MM.1S (cell line): ENCODE measurements at regions not wholly inside any gene's neighbourhood (a gene's known extent, or its start where the extent isn't known, plus 50 kb on each side); places are given as distances from the start of the nearest gene placed in this dataset.

Experiments
- DNase-seq: peaks from one replicate; pipeline ENCODE4 v3.0.0-alpha.2; 2015
- H2AFZ ChIP-seq: fragments of 300-600 bp; sonication (generic); 2 replicates; pipeline ENCODE4 v1.6.0; 2016; ENCODE audit warnings: antibody characterized with exemption, low read length
- H3F3A ChIP-seq: fragments of 300-600 bp; sonication (generic); 2 replicates; pipeline ENCODE4 v1.6.1; 2016; ENCODE audit warnings: mild to moderate bottlenecking, antibody characterized with exemption, low read length, moderate library complexity, mixed read lengths; ENCODE audit not compliant: insufficient read depth
- H3K27ac ChIP-seq: fragments of 300-600 bp; sonication (generic); 2 replicates; pipeline ENCODE4 v1.5.1; 2016; ENCODE audit warnings: mild to moderate bottlenecking, low read length
- H3K27me3 ChIP-seq: fragments of 300-600 bp; sonication (generic); replicated peaks from 2 replicates; pipeline ENCODE4 v1.6.0; 2016; ENCODE audit warnings: low read length; ENCODE audit not compliant: insufficient read depth
- H3K36me3 ChIP-seq: fragments of 300-600 bp; sonication (generic); replicated peaks from 2 replicates; pipeline ENCODE4 v1.6.1; 2016; ENCODE audit warnings: mild to moderate bottlenecking, low read length, mixed read lengths; ENCODE audit not compliant: insufficient read depth
- H3K4me1 ChIP-seq: fragments of 300-600 bp; sonication (generic); 2 replicates; pipeline ENCODE4 v1.6.1; 2016; ENCODE audit warnings: low read length, mixed read lengths
- H3K4me2 ChIP-seq: fragments of 300-600 bp; sonication (generic); 2 replicates; pipeline ENCODE4 v1.6.0; 2016; ENCODE audit warnings: low read depth, low read length
- H3K4me3 ChIP-seq: fragments of 300-600 bp; sonication (generic); 2 replicates; pipeline ENCODE4 v1.5.1; 2016; ENCODE audit warnings: low read length, mixed read lengths
- H3K79me2 ChIP-seq: fragments of 300-600 bp; sonication (generic); 2 replicates; pipeline ENCODE4 v1.6.1; 2016; ENCODE audit warnings: mixed run types, low read length, mixed read lengths
- H3K9ac ChIP-seq: fragments of 300-600 bp; sonication (generic); 2 replicates; pipeline ENCODE4 v1.6.1; 2016; ENCODE audit warnings: low read length, mixed read lengths
- H3K9me2 ChIP-seq: fragments of 300-600 bp; sonication (generic); replicated peaks from 2 replicates; pipeline ENCODE4 v1.6.1; 2016; ENCODE audit warnings: mild to moderate bottlenecking, low read length, mixed read lengths; ENCODE audit not compliant: insufficient read depth
- H3K9me3 ChIP-seq: fragments of 300-600 bp; sonication (generic); replicated peaks from 2 replicates; pipeline ENCODE4 v1.6.1; 2016; ENCODE audit warnings: mild to moderate bottlenecking, low read length, mixed read lengths; ENCODE audit not compliant: insufficient read depth
- H4K20me1 ChIP-seq: fragments of 300-600 bp; sonication (generic); 2 replicates; pipeline ENCODE4 v1.6.1; 2016; ENCODE audit warnings: mild to moderate bottlenecking, low read length, moderate library complexity, mixed read lengths; ENCODE audit not compliant: insufficient read depth
- EZH2 ChIP-seq: fragments of 300-600 bp; sonication (generic); optimal IDR thresholded peaks from 2 replicates; pipeline ENCODE3; 2017; ENCODE audit warnings: low read depth, mild to moderate bottlenecking, antibody characterized with exemption, low read length, mixed read lengths
- EZH2phosphoT487 ChIP-seq: fragments of 300-600 bp; sonication (generic); IDR thresholded peaks from 2 replicates; pipeline ENCODE4 v1.6.1; 2018; ENCODE audit warnings: antibody characterized with exemption, low read length
- TF ChIP-seq, protein P1 (sequence below): fragments of 300-600 bp; sonication (generic); IDR thresholded peaks from 2 replicates; pipeline ENCODE4 v1.5.1; 2016; ENCODE audit warnings: antibody characterized with exemption, low read length, mixed read lengths

- DNase-seq: no peak
- no peak overlapping the region for H2AFZ ChIP-seq
- H3F3A ChIP-seq: no peaks in the 10 kb centered on the region
- H3K36me3 ChIP-seq: no peaks in the 10 kb centered on the region
- H4K20me1 ChIP-seq: no peaks in the 10 kb centered on the region
- no peaks in the 10 kb centered on the region for H3K9me3 ChIP-seq
- no peak overlapping the region for H3K9ac ChIP-seq
- no peaks in the 10 kb centered on the region for H3K79me2 ChIP-seq
- H3K4me3 ChIP-seq: no peak overlapping the region
- H3K4me2 ChIP-seq: no peak overlapping the region
- TF ChIP-seq EZH2phosphoT487 (no peak), EZH2 (no peak)
- TF ChIP-seq, protein P1, sequence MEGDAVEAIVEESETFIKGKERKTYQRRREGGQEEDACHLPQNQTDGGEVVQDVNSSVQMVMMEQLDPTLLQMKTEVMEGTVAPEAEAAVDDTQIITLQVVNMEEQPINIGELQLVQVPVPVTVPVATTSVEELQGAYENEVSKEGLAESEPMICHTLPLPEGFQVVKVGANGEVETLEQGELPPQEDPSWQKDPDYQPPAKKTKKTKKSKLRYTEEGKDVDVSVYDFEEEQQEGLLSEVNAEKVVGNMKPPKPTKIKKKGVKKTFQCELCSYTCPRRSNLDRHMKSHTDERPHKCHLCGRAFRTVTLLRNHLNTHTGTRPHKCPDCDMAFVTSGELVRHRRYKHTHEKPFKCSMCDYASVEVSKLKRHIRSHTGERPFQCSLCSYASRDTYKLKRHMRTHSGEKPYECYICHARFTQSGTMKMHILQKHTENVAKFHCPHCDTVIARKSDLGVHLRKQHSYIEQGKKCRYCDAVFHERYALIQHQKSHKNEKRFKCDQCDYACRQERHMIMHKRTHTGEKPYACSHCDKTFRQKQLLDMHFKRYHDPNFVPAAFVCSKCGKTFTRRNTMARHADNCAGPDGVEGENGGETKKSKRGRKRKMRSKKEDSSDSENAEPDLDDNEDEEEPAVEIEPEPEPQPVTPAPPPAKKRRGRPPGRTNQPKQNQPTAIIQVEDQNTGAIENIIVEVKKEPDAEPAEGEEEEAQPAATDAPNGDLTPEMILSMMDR: no peak
- H3K27me3 ChIP-seq: no peaks in the 10 kb centered on the region
- no peaks in the 10 kb centered on the region for H3K9me2 ChIP-seq
- no peaks in the 10 kb centered on the region for H3K4me1 ChIP-seq
- H3K27ac ChIP-seq: no peak overlapping the region
Measured at GRCh38 chr6:4554645-4555044, 221.6 kb upstream of the CDYL start.

DNA sequence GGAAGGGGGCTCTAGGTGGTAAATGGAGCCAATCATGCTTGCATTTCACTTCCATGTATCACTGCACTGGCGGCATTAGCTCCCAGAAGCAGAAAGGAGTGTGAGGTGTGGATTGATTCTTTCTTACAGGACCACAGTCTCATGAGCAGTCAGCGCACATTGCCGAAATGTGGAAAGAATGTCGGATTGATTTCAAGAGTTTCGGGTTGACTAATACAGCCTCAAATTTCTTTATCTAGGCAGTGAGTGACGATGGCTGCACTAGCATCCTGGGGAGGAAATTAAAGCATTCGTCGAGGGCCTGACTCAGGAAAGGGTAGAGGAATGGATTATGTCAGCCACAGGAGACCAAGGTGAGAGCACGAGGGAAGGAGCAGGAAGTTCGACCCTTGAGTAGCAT, 222.8 kb upstream of the CDYL start:
- H4K20me1 ChIP-seq: no peaks in the 10 kb centered on the region
- H3K27ac ChIP-seq: no peak overlapping the region
- TF ChIP-seq, protein P1: no peak
- TF ChIP-seq EZH2phosphoT487: no peak
- no peak for TF ChIP-seq EZH2
- no peak overlapping the region for H3K4me3 ChIP-seq
- H3K79me2 ChIP-seq: no peaks in the 10 kb centered on the region
- H3K36me3 ChIP-seq: no peaks in the 10 kb centered on the region
- no peaks in the 10 kb centered on the region for H3K27me3 ChIP-seq
- no peaks in the 10 kb centered on the region for H3K9me2 ChIP-seq
- H3F3A ChIP-seq: no peaks in the 10 kb centered on the region
- DNase-seq: no peak
- H2AFZ ChIP-seq: no peak overlapping the region
- no peaks in the 10 kb centered on the region for H3K4me1 ChIP-seq
- H3K9me3 ChIP-seq: no peaks in the 10 kb centered on the region
- no peak overlapping the region for H3K9ac ChIP-seq
- no peak overlapping the region for H3K4me2 ChIP-seq

GRCh38 chr6:4550227-4550597, 226.0 kb upstream of the CDYL start:
- no peaks in the 10 kb centered on the region for H4K20me1 ChIP-seq
- no peak overlapping the region for H3K4me3 ChIP-seq
- no peaks in the 10 kb centered on the region for H3K79me2 ChIP-seq
- no peaks in the 10 kb centered on the region for H3K9me2 ChIP-seq
- no peaks in the 10 kb centered on the region for H3K36me3 ChIP-seq
- no peak overlapping the region for H3K4me2 ChIP-seq
- H3K27me3 ChIP-seq: no peaks in the 10 kb centered on the region
- no peak overlapping the region for H3K9ac ChIP-seq
- no peak for DNase-seq
- H3F3A ChIP-seq: no peaks in the 10 kb centered on the region
- H3K27ac ChIP-seq: no peak overlapping the region
- H3K4me1 ChIP-seq: no peaks in the 10 kb centered on the region
- no peak for TF ChIP-seq EZH2phosphoT487
- TF ChIP-seq EZH2: no peak
- TF ChIP-seq, protein P1: no peak
- no peaks in the 10 kb centered on the region for H3K9me3 ChIP-seq
- no peak overlapping the region for H2AFZ ChIP-seq
